ENCODE measurements at regions not wholly inside any gene's neighbourhood (a gene's known extent, or its start where the extent isn't known, plus 50 kb on each side); places are given as distances from the start of the nearest gene placed in this dataset.

DNA sequence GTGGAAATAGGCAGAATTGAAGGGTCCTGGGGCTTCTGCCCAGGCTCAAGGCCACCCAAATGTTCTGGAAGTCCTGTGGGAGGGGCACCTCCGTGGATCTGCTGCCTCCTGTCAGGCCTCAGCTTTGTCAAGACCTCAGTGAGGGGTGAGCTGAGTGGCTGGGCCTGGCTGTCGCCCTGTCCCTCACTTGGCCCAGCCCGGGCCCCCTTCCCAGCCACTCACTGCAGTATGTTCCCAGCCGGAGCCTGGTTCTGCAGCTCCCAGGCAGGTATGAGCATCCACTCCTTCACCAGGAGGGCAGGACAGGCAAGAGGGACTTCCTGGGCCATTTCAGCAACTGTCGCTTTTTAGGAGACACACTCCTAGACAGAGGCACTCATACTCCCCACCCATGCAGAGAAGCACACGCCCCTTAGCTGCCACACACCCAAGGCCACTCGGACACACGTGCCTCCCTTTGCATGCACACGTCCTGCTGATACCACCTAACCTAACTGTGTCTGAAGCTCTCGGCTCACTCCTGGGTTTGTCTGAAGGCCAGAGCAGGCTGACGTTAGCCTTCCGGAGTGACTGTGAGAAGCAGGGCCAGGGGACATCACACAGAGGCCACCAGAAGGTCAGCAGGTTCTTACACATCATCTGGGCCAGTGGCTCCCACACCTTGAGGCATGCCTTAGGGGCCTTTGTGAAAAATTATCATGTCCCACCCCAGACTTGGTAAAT is 72.2 kb upstream of the COL13A1 start:
- no peaks in the 10 kb centered on the region for H3K9me3 ChIP-seq
- intact Hi-C loops (cut with DNase I; ENCODE audit: low total_unique reads) = no loop called here
- H3K36me3 ChIP-seq = no peaks in the 10 kb centered on the region
- DNase-seq (no peak), ATAC-seq (no peak)
- H3K4me3 ChIP-seq = no peak overlapping the region
- H3K27me3 ChIP-seq = no peaks in the 10 kb centered on the region
- H3K27ac ChIP-seq = peak overlapping the region in 3 of 4 donors; percentile 17 to 46 (median 46)
- TF ChIP-seq POLR2A (IDR thresholded peaks at IDR 0.05) = no peak
- TF ChIP-seq, protein P1, sequence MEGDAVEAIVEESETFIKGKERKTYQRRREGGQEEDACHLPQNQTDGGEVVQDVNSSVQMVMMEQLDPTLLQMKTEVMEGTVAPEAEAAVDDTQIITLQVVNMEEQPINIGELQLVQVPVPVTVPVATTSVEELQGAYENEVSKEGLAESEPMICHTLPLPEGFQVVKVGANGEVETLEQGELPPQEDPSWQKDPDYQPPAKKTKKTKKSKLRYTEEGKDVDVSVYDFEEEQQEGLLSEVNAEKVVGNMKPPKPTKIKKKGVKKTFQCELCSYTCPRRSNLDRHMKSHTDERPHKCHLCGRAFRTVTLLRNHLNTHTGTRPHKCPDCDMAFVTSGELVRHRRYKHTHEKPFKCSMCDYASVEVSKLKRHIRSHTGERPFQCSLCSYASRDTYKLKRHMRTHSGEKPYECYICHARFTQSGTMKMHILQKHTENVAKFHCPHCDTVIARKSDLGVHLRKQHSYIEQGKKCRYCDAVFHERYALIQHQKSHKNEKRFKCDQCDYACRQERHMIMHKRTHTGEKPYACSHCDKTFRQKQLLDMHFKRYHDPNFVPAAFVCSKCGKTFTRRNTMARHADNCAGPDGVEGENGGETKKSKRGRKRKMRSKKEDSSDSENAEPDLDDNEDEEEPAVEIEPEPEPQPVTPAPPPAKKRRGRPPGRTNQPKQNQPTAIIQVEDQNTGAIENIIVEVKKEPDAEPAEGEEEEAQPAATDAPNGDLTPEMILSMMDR (IDR thresholded peaks at IDR 0.05 in 4 of 5, conservative IDR thresholded peaks at IDR 0.05 in 1 of 5) = no peak
- in situ Hi-C loops (cut with MboI; ENCODE audit: low sequenced_read_pairs in 4 of 4) = no loop called here
- peaks cover 53 to 60% of the 10 kb centered on the region in 2 donors for H3K4me1 ChIP-seq

DNA sequence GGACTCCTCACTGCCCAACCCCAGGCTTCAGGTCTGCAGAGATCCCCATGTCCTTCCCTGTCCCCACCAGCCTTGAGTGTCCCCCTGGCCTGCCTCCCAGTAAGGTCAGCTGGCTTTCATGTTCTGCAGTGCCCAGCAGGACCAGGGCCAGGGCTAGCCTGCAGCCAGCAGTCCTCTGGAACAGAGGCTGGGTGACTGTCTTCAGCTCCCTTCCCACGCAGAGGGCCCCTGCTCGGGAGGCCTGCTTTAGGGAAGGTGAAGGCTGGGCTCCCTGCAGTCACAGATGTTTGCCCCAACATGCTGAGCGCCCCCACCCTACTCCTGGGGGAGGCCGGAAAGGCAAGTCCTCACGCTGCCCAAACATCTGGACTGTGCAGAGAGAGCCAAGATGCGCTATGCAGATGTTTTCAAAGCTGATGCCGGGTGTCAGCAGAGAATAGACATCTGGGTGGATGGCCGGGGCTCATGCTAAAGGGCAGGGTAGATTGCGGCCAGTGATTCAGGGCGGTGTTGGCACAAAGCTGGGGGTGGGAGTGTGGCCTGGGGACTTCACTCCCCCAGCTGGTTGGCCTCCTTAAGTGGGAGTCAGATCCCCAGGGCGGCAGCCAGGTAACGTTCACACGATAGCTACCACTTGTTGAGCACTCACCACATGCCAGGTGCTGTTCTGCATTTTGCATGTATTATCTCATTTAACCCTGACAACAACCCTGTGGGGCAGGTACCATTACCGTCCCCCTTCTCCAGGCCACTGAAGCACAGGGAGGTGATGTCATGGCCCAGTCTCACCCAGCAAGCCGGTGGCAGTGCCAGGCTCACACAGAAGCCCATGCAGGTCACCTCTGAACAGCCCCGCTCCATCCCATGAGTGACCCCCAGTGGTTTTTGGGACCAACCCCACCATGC is 71.2 kb upstream of the COL13A1 start:
- TF ChIP-seq, protein P1 (IDR thresholded peaks at IDR 0.05 in 4 of 5, conservative IDR thresholded peaks at IDR 0.05 in 1 of 5) = no peak
- TF ChIP-seq POLR2A (IDR thresholded peaks at IDR 0.05) = no peak
- Histone ChIP-seq H3K4me3 (no peak overlapping the region), H3K27me3 (no peaks in the 10 kb centered on the region), H3K36me3 (no peaks in the 10 kb centered on the region), H3K4me1 (peaks cover 60 to 70% of the 10 kb centered on the region in 2 donors), H3K9me3 (no peaks in the 10 kb centered on the region), H3K27ac (peak overlapping the region in 3 of 4 donors; percentile 17 to 46 (median 46))
- in situ Hi-C loops (cut with MboI; ENCODE audit: low sequenced_read_pairs in 4 of 4) = no loop called here
- ATAC-seq (peak; percentile 29 to 46), DNase-seq (peak; percentile 38 to 55)
- intact Hi-C loops (cut with DNase I; ENCODE audit: low total_unique reads) = no loop called here

- ATAC-seq (no peak), DNase-seq (no peak)
- peaks cover 66 to 76% of the 10 kb centered on the region in 2 donors for H3K4me1 ChIP-seq
- H3K27me3 ChIP-seq = no peaks in the 10 kb centered on the region
- no peaks in the 10 kb centered on the region for H3K36me3 ChIP-seq
- no peak overlapping the region for H3K4me3 ChIP-seq
- intact Hi-C loops (cut with DNase I; ENCODE audit: low total_unique reads) = no loop called here
- H3K27ac ChIP-seq = peak overlapping the region in 1 of 4 donors; percentile 46
- in situ Hi-C loops (cut with MboI; ENCODE audit: low sequenced_read_pairs in 4 of 4) = no loop called here
- TF ChIP-seq POLR2A (IDR thresholded peaks at IDR 0.05) = no peak
- TF ChIP-seq, protein P1 (IDR thresholded peaks at IDR 0.05 in 4 of 5, conservative IDR thresholded peaks at IDR 0.05 in 1 of 5) = no peak
- no peaks in the 10 kb centered on the region for H3K9me3 ChIP-seq
Observed at GRCh38 chr10:69731184-69731583, 70.5 kb upstream of the COL13A1 start.

DNA sequence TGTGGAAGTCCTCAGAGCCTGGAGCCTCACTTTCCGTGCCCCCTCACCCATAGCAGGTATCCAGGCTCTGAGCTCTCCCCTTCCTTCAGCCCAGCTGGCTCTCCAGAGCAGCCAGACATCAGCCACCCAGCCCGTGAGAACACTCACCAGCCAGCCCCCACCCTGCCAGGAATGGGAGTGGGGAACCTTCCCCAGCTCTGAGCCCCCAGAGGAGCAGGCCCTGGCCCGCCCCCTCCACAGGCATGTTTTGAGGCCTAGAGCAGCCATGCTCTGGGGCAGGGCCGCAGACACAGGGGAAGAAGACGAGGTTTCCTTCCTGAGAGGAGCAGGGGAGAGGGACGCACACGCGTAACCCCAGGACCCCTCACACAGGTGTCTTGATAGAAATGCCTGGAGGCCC is 70.0 kb upstream of the COL13A1 start:
- in situ Hi-C loops (cut with MboI; ENCODE audit: low sequenced_read_pairs in 4 of 4) (no loop called here), intact Hi-C loops (cut with DNase I; ENCODE audit: low total_unique reads) (loop anchor here (2.0 kb wide), 1 partner anchor 69 kb away; the partner anchor contains the start of gene COL13A1)
- H3K27me3 ChIP-seq = no peaks in the 10 kb centered on the region
- H3K36me3 ChIP-seq = no peaks in the 10 kb centered on the region
- ATAC-seq = no peak
- H3K4me1 ChIP-seq = peaks cover 71 to 79% of the 10 kb centered on the region in 2 donors
- DNase-seq = no peak
- H3K27ac ChIP-seq = peak overlapping the region in 1 of 4 donors; percentile 46
- TF ChIP-seq, protein P1 (IDR thresholded peaks at IDR 0.05 in 4 of 5, conservative IDR thresholded peaks at IDR 0.05 in 1 of 5) = no peak
- no peak for TF ChIP-seq POLR2A (IDR thresholded peaks at IDR 0.05)
- no peak overlapping the region for H3K4me3 ChIP-seq
- no peaks in the 10 kb centered on the region for H3K9me3 ChIP-seq
